NCI-H82 treated with DMSO at 0.1 percent for 48 hours (cell line): ENCODE measurements at regions not wholly inside any gene's neighbourhood (a gene's known extent, or its start where the extent isn't known, plus 50 kb on each side); places are given as distances from the start of the nearest gene placed in this dataset.
"Not testable (repeated sequence)": the region's sequence is repeated elsewhere in the genome, so short reads cannot be mapped to it uniquely, and the experiment has no call there.

Experiments
- DNase-seq: peaks from one replicate; lab custom pipeline; 2025; ENCODE audit not compliant: unreplicated experiment; lab: John Stamatoyannopoulos, UW

- no peak for DNase-seq
Measured at GRCh38 chr1:14135070-14135469, 435.1 kb downstream of the PRDM2 start.

GRCh38 chr1:14136152-14136763 is 436.3 kb downstream of the PRDM2 start:
- no peak for DNase-seq

GRCh38 chr1:14136881-14137280 is 436.9 kb downstream of the PRDM2 start:
- no peak for DNase-seq

GRCh38 chr1:14137411-14138134 is 437.6 kb downstream of the PRDM2 start:
- DNase-seq, result no peak

- DNase-seq, result no peak
Measured at GRCh38 chr1:14138135-14138506, 438.1 kb downstream of the PRDM2 start.

- no peak for DNase-seq
Measured at GRCh38 chr1:14138687-14139086, 438.7 kb downstream of the PRDM2 start.

- DNase-seq, result no peak
Measured at GRCh38 chr1:14140831-14141401, 440.9 kb downstream of the PRDM2 start.

- no peak for DNase-seq
Measured at GRCh38 chr1:14141656-14142055, 441.7 kb downstream of the PRDM2 start.

- no peak for DNase-seq
Measured at GRCh38 chr1:14142397-14143100, 442.6 kb downstream of the PRDM2 start.

- no peak for DNase-seq
Measured at GRCh38 chr1:14143777-14144176, 443.8 kb downstream of the PRDM2 start.

GRCh38 chr1:14148526-14148925 is 448.5 kb downstream of the PRDM2 start:
- no peak for DNase-seq

- DNase-seq, result no peak
Measured at GRCh38 chr1:14149431-14149830, 449.1 kb upstream of the KAZN start.

GRCh38 chr1:14156543-14156942 is 441.9 kb upstream of the KAZN start:
- no peak for DNase-seq

- no peak for DNase-seq
Measured at GRCh38 chr1:14160781-14161180, 437.7 kb upstream of the KAZN start.

- no peak for DNase-seq
Measured at GRCh38 chr1:14163246-14163645, 435.2 kb upstream of the KAZN start.

GRCh38 chr1:14165371-14165801 is 433.1 kb upstream of the KAZN start:
- no peak for DNase-seq

GRCh38 chr1:14167884-14168283 is 430.6 kb upstream of the KAZN start:
- no peak for DNase-seq

- no peak for DNase-seq
Measured at GRCh38 chr1:14168326-14169063, 430.0 kb upstream of the KAZN start.

- DNase-seq, result no peak
Measured at GRCh38 chr1:14173598-14173997, 424.9 kb upstream of the KAZN start.

- DNase-seq, result not testable (repeated sequence)
Measured at GRCh38 chr1:14177866-14178265, 420.6 kb upstream of the KAZN start.

GRCh38 chr1:14180738-14181137 is 417.7 kb upstream of the KAZN start:
- DNase-seq, result no peak
